K562 (cell line): ENCODE measurements at regions not wholly inside any gene's neighbourhood (a gene's known extent, or its start where the extent isn't known, plus 50 kb on each side); places are given as distances from the start of the nearest gene placed in this dataset.

Experiments
- ATAC-seq: fragments of 200-7000 bp; cut with Tn5 transposase; 3 replicates; pipeline ENCODE4 v1.9.1; 2020; ENCODE audit warnings: moderate library complexity
- BruUV-seq: library from RNA; stranded (reverse); fragments of 400-500 nt; replicated peaks from 2 replicates; lab custom pipeline; 2021; lab: Mats Ljungman, UMichigan
- CTCF ChIA-PET: fragments of 300-600 bp; formaldehyde crosslinking; extraction: SDS; loops from one replicate; lab custom pipeline; 2021; ENCODE audit warnings: low intra/inter-chr PET ratio; lab: Yijun Ruan, JAX
- POLR2A ChIA-PET: fragments of 300-600, 350-650 bp; sonication (Branson Sonifier 250); formaldehyde crosslinking; extraction: SDS; loops from one replicate; lab custom pipeline; 2021; ENCODE audit warnings: antibody characterized with exemption, inconsistent platforms; lab: Yijun Ruan, JAX
- DNase-seq, 4 experiments: peaks; one replicate each; pipeline versions ENCODE4 v3.0.0 to v3.0.0-alpha.2; 2011 to 2018; ENCODE audit warnings: low spot score in 3 of 4, mixed read lengths in 3 of 4; ENCODE audit errors: extremely low read depth in 1 of 4
- FAIRE-seq: peaks from 2 replicates; lab custom pipeline; 2011; peaks lifted over from hg19 to GRCh38; lab: Jason Lieb, UNC
- H2AFZ ChIP-seq: 2 replicates; pipeline ENCODE4 v1.6.0; 2011; ENCODE audit warnings: low read depth, low read length, control low read depth, inconsistent platforms
- H3K27ac ChIP-seq: fragments of 200-600 bp; 3 replicates; pipeline ENCODE4 v1.8.0; 2011; ENCODE audit warnings: low read depth, mild to moderate bottlenecking, control low read depth, inconsistent platforms, low read length, moderate library complexity, mixed read lengths; ENCODE audit errors: extremely low read depth
- H3K27me3 ChIP-seq, 2 experiments: fragments of 300-600 bp in 1 of 2; 2 replicates in 1 of 2; 3 replicates in 1 of 2; pipeline versions ENCODE4 v1.6.0 to v1.8.0; 2011; ENCODE audit warnings: inconsistent platforms in 2 of 2, low read length in 2 of 2, mild to moderate bottlenecking in 1 of 2, mixed read lengths in 1 of 2, moderate library complexity in 1 of 2; ENCODE audit not compliant: control insufficient read depth in 2 of 2, insufficient read depth in 2 of 2
- H3K36me3 ChIP-seq: fragments of 300-600 bp; 3 replicates; pipeline ENCODE4 v1.8.0; 2011; ENCODE audit warnings: mild to moderate bottlenecking, low read length, inconsistent platforms; ENCODE audit not compliant: control insufficient read depth, insufficient read depth
- H3K4me1 ChIP-seq, 2 experiments: fragments of 200-600 bp in 1 of 2; replicated peaks in 1 of 2; 2 replicates in 1 of 2; 3 replicates in 1 of 2; pipeline versions ENCODE4 v1.5.1 to v1.8.0; 2011; ENCODE audit warnings: inconsistent platforms in 2 of 2, low read length in 2 of 2, mild to moderate bottlenecking in 1 of 2, mixed read lengths in 1 of 2, moderate library complexity in 1 of 2; ENCODE audit not compliant: control insufficient read depth in 2 of 2, insufficient read depth in 2 of 2
- H3K4me2 ChIP-seq: 2 replicates; pipeline ENCODE4 v1.6.1; 2011; ENCODE audit warnings: low read length, control low read depth, inconsistent platforms, mixed read lengths; ENCODE audit not compliant: insufficient read depth
- H3K4me3 ChIP-seq: fragments of 200-600 bp; sonication (generic), shearing (Covaris generic); 2 replicates; pipeline ENCODE4 v1.5.1; 2016; ENCODE audit warnings: control low read depth, inconsistent platforms
- H3K79me2 ChIP-seq: fragments of 200-600 bp; 3 replicates; pipeline ENCODE4 v1.8.0; 2011; ENCODE audit warnings: low read length, inconsistent platforms; ENCODE audit not compliant: control insufficient read depth, insufficient read depth
- H3K9ac ChIP-seq, 2 experiments: 2 replicates each; pipeline versions ENCODE4 v1.6.0 to v1.6.1; 2011; ENCODE audit warnings: low read depth in 2 of 2, low read length in 2 of 2, control low read depth in 1 of 2, inconsistent platforms in 1 of 2, mild to moderate bottlenecking in 1 of 2, mixed read lengths in 1 of 2; ENCODE audit not compliant: insufficient read depth in 1 of 2
- H3K9me1 ChIP-seq: one replicate; pipeline ENCODE4 v1.6.0; 2011; ENCODE audit warnings: inconsistent platforms, mild to moderate bottlenecking, low read length, moderate library complexity; ENCODE audit not compliant: control insufficient read depth, insufficient read depth
- H3K9me3 ChIP-seq: replicated peaks from 2 replicates; pipeline ENCODE4 v1.5.1; 2011; ENCODE audit warnings: low read depth, low read length, inconsistent platforms; ENCODE audit not compliant: control insufficient read depth, insufficient read depth
- H4K20me1 ChIP-seq: replicated peaks from 2 replicates; pipeline ENCODE4 v1.6.1; 2011; ENCODE audit warnings: low read length, inconsistent platforms, mixed read lengths; ENCODE audit not compliant: control insufficient read depth, insufficient read depth
- ADNP ChIP-seq: fragments of 200-800 bp; sonication (Bioruptor generic); IDR thresholded peaks from 2 replicates; pipeline ENCODE4 v1.6.1; 2016; ENCODE audit warnings: missing genetic modification characterization, missing compliant biosample characterization
- ELK3 ChIP-seq: fragments of 450-650 bp; formaldehyde crosslinking; IDR thresholded peaks from 2 replicates; pipeline ENCODE4 v1.4.0; 2020; ENCODE audit warnings: mild to moderate bottlenecking
- EWSR1 ChIP-seq: fragments of 450-650 bp; IDR thresholded peaks from 2 replicates; pipeline ENCODE4 v1.6.1; 2018; ENCODE audit warnings: borderline replicate concordance, mild to moderate bottlenecking, low read depth, moderate library complexity; ENCODE audit not compliant: partially characterized antibody
- HMBOX1 ChIP-seq: sonication (generic); IDR thresholded peaks from 2 replicates; pipeline ENCODE4 v1.6.1; 2016
- NBN ChIP-seq: fragments of 450-650 bp; IDR thresholded peaks from 2 replicates; pipeline ENCODE4 v1.6.1; 2016; ENCODE audit warnings: low read depth, mild to moderate bottlenecking
- TCF3 ChIP-seq: sonication (generic); formaldehyde crosslinking; IDR thresholded peaks from 2 replicates; pipeline ENCODE4 v1.4.0; 2020; ENCODE audit warnings: mild to moderate bottlenecking, missing genetic modification reagents
- ZBTB1 ChIP-seq: sonication (generic); formaldehyde crosslinking; IDR thresholded peaks from 2 replicates; pipeline ENCODE4 v1.8.1; 2023; ENCODE audit warnings: missing genetic modification reagents, low read depth, mild to moderate bottlenecking, borderline replicate concordance
- ZBTB11 ChIP-seq, 3 experiments: fragments of 200-800 bp in 1 of 3; fragments of 250-450 bp in 1 of 3; fragments of 450-650 bp in 1 of 3; sonication (Bioruptor Pico) in 1 of 3; sonication (Bioruptor generic) in 1 of 3; formaldehyde crosslinking in 1 of 3; IDR thresholded peaks; 2 replicates each; pipeline versions ENCODE4 v1.6.1 to v1.8.0; 2016 to 2022; ENCODE audit warnings: mild to moderate bottlenecking in 2 of 3, missing genetic modification characterization in 2 of 3, missing compliant biosample characterization in 1 of 3, moderate library complexity in 1 of 3
- ZNF143 ChIP-seq: sonication (generic); formaldehyde crosslinking; IDR thresholded peaks from 2 replicates; pipeline ENCODE4 v1.9.0; 2022; ENCODE audit warnings: mild to moderate bottlenecking, missing genetic modification reagents
- ZNF384 ChIP-seq: IDR thresholded peaks from 2 replicates; pipeline ENCODE4 v1.6.1; 2012; ENCODE audit warnings: low read depth, low read length, improper control_type of control experiment
- WGBS: fragments of 100-300 bp; shearing (Covaris generic); methylation state at CpG from one replicate; pipeline ENCODE4 v1.1.6; 2016; ENCODE audit warnings: low coverage, mixed read lengths; ENCODE audit not compliant: insufficient coverage; ENCODE audit errors: missing lambda C conversion rate; 5-methylcytosine and 5-hydroxymethylcytosine counted together
- in situ Hi-C: fragments of 300-500 bp; cut with MboI; formaldehyde crosslinking; loops from 4 replicates; pipeline ENCODE4 v1.15.0; 2018; ENCODE audit warnings: inconsistent platforms, mixed read lengths
- intact Hi-C: fragments of 100-400 bp; cut with micrococcal nuclease; formaldehyde crosslinking; loops from 2 replicates; pipeline ENCODE4 v1.14.2; 2022
- TF ChIP-seq, protein P1 (sequence below): fragments of 250-450 bp; sonication (Bioruptor Pico); IDR thresholded peaks from 2 replicates; pipeline ENCODE4 v1.8.0; 2021; ENCODE audit warnings: mild to moderate bottlenecking, moderate library complexity

- Histone ChIP-seq H3K9me3 (no peaks in the 10 kb centered on the region), H3K4me1 (peaks cover 0 to 5% of the 10 kb centered on the region in 2 experiments; a peak in 2 of 5 replicates), H3K36me3 (no peaks in the 10 kb centered on the region), H3K9ac (no peak overlapping the region), H3K9me1 (no peaks in the 10 kb centered on the region), H3K79me2 (no peaks in the 10 kb centered on the region), H3K4me3 (no peak overlapping the region), H3K27me3 (no peaks in the 10 kb centered on the region), H3K4me2 (no peak overlapping the region), H2AFZ (peak overlapping the region; percentile 65), H3K27ac (no peak overlapping the region), H4K20me1 (no peaks in the 10 kb centered on the region)
- intact Hi-C loops (no loop called here), in situ Hi-C loops (no loop called here)
- CTCF ChIA-PET, result no interaction called here
- POLR2A ChIA-PET, result interaction anchor here (0.6 to 1.0 kb wide), 5 partner anchors 14 to 424 kb away, joined by 3 to 4 read pairs (median 3); no protein-coding TSS in a partner anchor
- WGBS, result 32% methylated on average over 9 of the region's 9 CpGs
- ATAC-seq (no peak; the same call in 2 of the 3 replicates), DNase-seq (no peak), FAIRE-seq (no peak)
- BruUV-seq, result no TSS peak
- peak; percentile 76 for TF ChIP-seq HMBOX1
- no peak for TF ChIP-seq NBN
- TF ChIP-seq ADNP, result 0 out of 2 replicates have a peak, but pooled peaks have one; percentile 13
- TF ChIP-seq ZNF143 (CRISPR knock-in tag), result no peak
- TF ChIP-seq, protein P1, sequence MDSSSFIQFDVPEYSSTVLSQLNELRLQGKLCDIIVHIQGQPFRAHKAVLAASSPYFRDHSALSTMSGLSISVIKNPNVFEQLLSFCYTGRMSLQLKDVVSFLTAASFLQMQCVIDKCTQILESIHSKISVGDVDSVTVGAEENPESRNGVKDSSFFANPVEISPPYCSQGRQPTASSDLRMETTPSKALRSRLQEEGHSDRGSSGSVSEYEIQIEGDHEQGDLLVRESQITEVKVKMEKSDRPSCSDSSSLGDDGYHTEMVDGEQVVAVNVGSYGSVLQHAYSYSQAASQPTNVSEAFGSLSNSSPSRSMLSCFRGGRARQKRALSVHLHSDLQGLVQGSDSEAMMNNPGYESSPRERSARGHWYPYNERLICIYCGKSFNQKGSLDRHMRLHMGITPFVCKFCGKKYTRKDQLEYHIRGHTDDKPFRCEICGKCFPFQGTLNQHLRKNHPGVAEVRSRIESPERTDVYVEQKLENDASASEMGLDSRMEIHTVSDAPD, result no peak
- TF ChIP-seq TCF3 (CRISPR knock-in tag), result no peak
- no peak for TF ChIP-seq ELK3 (CRISPR knock-in tag)
- TF ChIP-seq ZBTB1 (CRISPR knock-in tag), result no peak
- peak in 1 of 3 experiments; percentile 96; a peak in 2 of 6 replicates for TF ChIP-seq ZBTB11 (CRISPR knock-in tag; IDR thresholded peaks at IDR 0.05)
- TF ChIP-seq ZNF384, result 0 out of 2 replicates have a peak, but pooled peaks have one; percentile 9
- TF ChIP-seq EWSR1, result peak; percentile 22
Measured at GRCh38 chr20:53786445-53787267, 193.0 kb upstream of the ZNF217 start.
